ENCODE measurements at regions not wholly inside any gene's neighbourhood (a gene's known extent, or its start where the extent isn't known, plus 50 kb on each side); places are given as distances from the start of the nearest gene placed in this dataset.

DNA sequence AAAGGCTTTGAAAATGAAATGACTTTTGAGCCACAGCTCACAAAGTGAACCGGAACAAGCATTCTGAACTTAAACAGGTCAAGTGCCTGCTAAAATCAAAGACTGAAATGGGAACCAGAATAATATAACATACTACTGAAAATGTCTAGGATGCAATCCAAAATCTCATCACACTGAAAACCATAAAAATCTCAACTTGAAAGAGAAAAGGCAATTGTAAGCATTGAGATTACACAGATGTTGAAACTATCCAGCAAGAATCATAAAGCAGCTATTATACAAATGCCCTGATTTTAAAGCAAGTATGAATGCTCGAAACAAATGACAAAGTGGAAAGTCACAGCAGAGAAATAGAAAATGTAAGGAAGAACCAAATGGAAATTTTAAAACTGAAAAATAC lies 211.5 kb upstream of the GAS1 start:
- Histone ChIP-seq H3K4me3 (no peak overlapping the region), H3K4me2 (no peak overlapping the region), H3K27me3 (no peaks in the 10 kb centered on the region), H3K36me3 (replicated peaks; ENCODE audit: insufficient read depth, low read depth) (no peaks in the 10 kb centered on the region), H3K9me3 (ENCODE audit: low read depth) (no peaks in the 10 kb centered on the region), H3K9me2 (replicated peaks; ENCODE audit: insufficient read depth) (no peaks in the 10 kb centered on the region), H3K79me2 (no peaks in the 10 kb centered on the region), H3K27ac (no peak overlapping the region), H3K4me1 (ENCODE audit: insufficient read depth) (no peaks in the 10 kb centered on the region), H4K20me1 (ENCODE audit: insufficient read depth, poor library complexity, severe bottlenecking) (no peaks in the 10 kb centered on the region), H2AFZ (no peak overlapping the region)
- TF ChIP-seq EZH2phosphoT487 (IDR thresholded peaks at IDR 0.05; ENCODE audit: low read depth, severe bottlenecking, unreplicated experiment) (no peak), EZH2 (IDR thresholded peaks at IDR 0.05; ENCODE audit: borderline replicate concordance) (no peak)
- TF ChIP-seq, protein P1, sequence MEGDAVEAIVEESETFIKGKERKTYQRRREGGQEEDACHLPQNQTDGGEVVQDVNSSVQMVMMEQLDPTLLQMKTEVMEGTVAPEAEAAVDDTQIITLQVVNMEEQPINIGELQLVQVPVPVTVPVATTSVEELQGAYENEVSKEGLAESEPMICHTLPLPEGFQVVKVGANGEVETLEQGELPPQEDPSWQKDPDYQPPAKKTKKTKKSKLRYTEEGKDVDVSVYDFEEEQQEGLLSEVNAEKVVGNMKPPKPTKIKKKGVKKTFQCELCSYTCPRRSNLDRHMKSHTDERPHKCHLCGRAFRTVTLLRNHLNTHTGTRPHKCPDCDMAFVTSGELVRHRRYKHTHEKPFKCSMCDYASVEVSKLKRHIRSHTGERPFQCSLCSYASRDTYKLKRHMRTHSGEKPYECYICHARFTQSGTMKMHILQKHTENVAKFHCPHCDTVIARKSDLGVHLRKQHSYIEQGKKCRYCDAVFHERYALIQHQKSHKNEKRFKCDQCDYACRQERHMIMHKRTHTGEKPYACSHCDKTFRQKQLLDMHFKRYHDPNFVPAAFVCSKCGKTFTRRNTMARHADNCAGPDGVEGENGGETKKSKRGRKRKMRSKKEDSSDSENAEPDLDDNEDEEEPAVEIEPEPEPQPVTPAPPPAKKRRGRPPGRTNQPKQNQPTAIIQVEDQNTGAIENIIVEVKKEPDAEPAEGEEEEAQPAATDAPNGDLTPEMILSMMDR (IDR thresholded peaks at IDR 0.05; ENCODE audit: poor library complexity), result no peak
- no peak for DNase-seq (ENCODE audit: low spot score)
- 90% methylated on average over 2 of the region's 2 CpGs for WGBS (ENCODE audit: low lambda C conversion rate, missing lambda C conversion rate)

DNA sequence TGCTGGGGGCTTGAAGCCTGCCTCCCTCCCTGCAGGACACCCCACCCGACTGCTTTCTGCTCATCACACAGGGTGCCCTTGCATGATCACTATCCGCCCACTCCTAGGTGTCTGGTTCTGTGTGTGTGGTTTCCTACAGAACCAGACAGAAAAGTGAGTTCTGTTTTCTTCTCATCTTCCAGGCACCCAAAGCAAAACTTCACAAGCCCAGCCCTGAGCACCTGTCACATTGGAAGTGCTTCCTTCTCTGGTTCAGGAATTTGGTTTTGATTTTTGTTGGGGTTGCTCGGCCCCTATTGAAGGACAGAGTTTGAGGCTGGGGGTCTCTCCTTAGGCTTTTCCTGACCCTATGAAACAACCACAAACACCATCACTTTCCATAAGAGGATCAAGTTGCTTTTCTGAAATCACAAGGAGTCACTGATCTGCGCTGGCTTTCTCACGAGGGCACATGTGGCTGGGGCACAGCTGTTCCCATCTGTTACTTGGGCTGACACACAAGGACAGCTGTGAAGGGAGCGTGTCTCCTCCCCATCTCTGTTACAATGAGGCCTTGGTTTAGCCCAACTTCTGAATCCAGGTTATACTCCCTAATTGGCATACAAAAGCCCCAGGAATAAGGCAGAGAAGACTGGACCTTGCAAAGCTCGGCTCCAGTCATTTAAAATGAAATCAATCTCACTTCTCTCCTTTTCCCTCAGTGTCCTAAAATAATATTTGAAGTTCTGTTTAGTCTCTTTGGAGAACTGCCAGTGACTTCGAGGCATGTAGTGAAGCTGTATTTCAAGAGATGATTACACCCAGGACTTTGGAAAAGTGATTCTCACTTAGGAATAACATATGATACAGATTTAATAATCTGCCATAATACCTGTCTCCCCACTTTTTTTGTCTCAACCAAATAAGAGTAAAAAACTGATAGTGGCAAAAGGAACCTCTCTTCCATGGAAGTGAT lies 213.1 kb upstream of the GAS1 start:
- TF ChIP-seq EZH2phosphoT487 (IDR thresholded peaks at IDR 0.05; ENCODE audit: low read depth, severe bottlenecking, unreplicated experiment), result no peak
- no peak for TF ChIP-seq EZH2 (IDR thresholded peaks at IDR 0.05; ENCODE audit: borderline replicate concordance)
- TF ChIP-seq, protein P1 (IDR thresholded peaks at IDR 0.05; ENCODE audit: poor library complexity), result no peak
- H3K4me2 ChIP-seq, result no peak overlapping the region
- H3K27me3 ChIP-seq, result no peaks in the 10 kb centered on the region
- no peaks in the 10 kb centered on the region for H3K9me3 ChIP-seq (ENCODE audit: low read depth)
- no peak for DNase-seq (ENCODE audit: low spot score)
- no peaks in the 10 kb centered on the region for H3K9me2 ChIP-seq (replicated peaks; ENCODE audit: insufficient read depth)
- no peak overlapping the region for H3K27ac ChIP-seq
- WGBS (ENCODE audit: low lambda C conversion rate, missing lambda C conversion rate), result 78% methylated on average over 8 of the region's 8 CpGs
- no peaks in the 10 kb centered on the region for H4K20me1 ChIP-seq (ENCODE audit: insufficient read depth, poor library complexity, severe bottlenecking)
- H3K79me2 ChIP-seq, result no peaks in the 10 kb centered on the region
- H2AFZ ChIP-seq, result no peak overlapping the region
- H3K4me3 ChIP-seq, result no peak overlapping the region
- no peaks in the 10 kb centered on the region for H3K36me3 ChIP-seq (replicated peaks; ENCODE audit: insufficient read depth, low read depth)
- no peaks in the 10 kb centered on the region for H3K4me1 ChIP-seq (ENCODE audit: insufficient read depth)

DNA sequence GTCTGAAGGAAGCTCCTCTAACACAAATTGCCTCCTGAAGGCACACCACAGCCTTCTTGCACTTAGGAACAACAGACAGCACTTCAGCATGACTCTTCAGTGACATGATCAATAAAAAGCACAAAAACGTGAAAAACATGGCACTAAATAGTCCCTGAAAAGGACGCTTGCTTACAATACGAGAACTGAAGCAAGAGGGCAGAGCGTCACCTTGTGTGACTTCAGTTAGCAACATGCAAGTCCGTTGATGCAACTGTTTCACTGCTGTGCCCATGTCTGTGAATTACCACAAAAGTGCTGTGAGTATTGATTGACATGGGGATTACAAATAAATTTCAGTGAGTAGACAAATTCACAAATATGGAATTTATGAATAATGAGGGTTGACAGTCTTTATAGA lies 219.9 kb upstream of the GAS1 start:
- Histone ChIP-seq H3K36me3 (replicated peaks; ENCODE audit: insufficient read depth, low read depth) (no peaks in the 10 kb centered on the region), H4K20me1 (ENCODE audit: insufficient read depth, poor library complexity, severe bottlenecking) (no peaks in the 10 kb centered on the region), H3K27ac (no peak overlapping the region), H3K4me2 (no peak overlapping the region), H3K9me3 (ENCODE audit: low read depth) (no peaks in the 10 kb centered on the region), H3K9me2 (replicated peaks; ENCODE audit: insufficient read depth) (no peaks in the 10 kb centered on the region), H2AFZ (no peak overlapping the region), H3K4me1 (ENCODE audit: insufficient read depth) (no peaks in the 10 kb centered on the region), H3K4me3 (no peak overlapping the region), H3K27me3 (no peaks in the 10 kb centered on the region), H3K79me2 (no peaks in the 10 kb centered on the region)
- DNase-seq (ENCODE audit: low spot score), result no peak
- 74% methylated on average over 5 of the region's 5 CpGs for WGBS (ENCODE audit: low lambda C conversion rate, missing lambda C conversion rate)
- TF ChIP-seq EZH2 (IDR thresholded peaks at IDR 0.05; ENCODE audit: borderline replicate concordance), result no peak
- TF ChIP-seq EZH2phosphoT487 (IDR thresholded peaks at IDR 0.05; ENCODE audit: low read depth, severe bottlenecking, unreplicated experiment), result no peak
- TF ChIP-seq, protein P1 (IDR thresholded peaks at IDR 0.05; ENCODE audit: poor library complexity), result no peak
